ENCODE measurements at regions not wholly inside any gene's neighbourhood (a gene's known extent, or its start where the extent isn't known, plus 50 kb on each side); places are given as distances from the start of the nearest gene placed in this dataset.

- TF ChIP-seq JUND (IDR thresholded peaks at IDR 0.05) (no peak), SP1 (IDR thresholded peaks at IDR 0.05) (no peak), HNF4A (conservative IDR thresholded peaks at IDR 0.05) (no peak), TAF1 (conservative IDR thresholded peaks at IDR 0.05) (no peak), RAD21 (IDR thresholded peaks at IDR 0.05) (no peak), YY1 (IDR thresholded peaks at IDR 0.05) (no peak), RXRA (IDR thresholded peaks at IDR 0.05) (no peak), EGR1 (IDR thresholded peaks at IDR 0.05; ENCODE audit: low read depth in 2 of 2) (no peak), HNF4G (IDR thresholded peaks at IDR 0.05) (no peak), NR2F2 (IDR thresholded peaks at IDR 0.05) (no peak), GABPA (IDR thresholded peaks at IDR 0.05 in 1 of 2, conservative IDR thresholded peaks at IDR 0.05 in 1 of 2) (no peak), FOXA1 (IDR thresholded peaks at IDR 0.05) (no peak), ZBTB33 (IDR thresholded peaks at IDR 0.05) (no peak), FOXA2 (IDR thresholded peaks at IDR 0.05) (no peak)
- TF ChIP-seq, protein P1, sequence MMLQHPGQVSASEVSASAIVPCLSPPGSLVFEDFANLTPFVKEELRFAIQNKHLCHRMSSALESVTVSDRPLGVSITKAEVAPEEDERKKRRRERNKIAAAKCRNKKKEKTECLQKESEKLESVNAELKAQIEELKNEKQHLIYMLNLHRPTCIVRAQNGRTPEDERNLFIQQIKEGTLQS (IDR thresholded peaks at IDR 0.05): no peak
- TF ChIP-seq, protein P2, sequence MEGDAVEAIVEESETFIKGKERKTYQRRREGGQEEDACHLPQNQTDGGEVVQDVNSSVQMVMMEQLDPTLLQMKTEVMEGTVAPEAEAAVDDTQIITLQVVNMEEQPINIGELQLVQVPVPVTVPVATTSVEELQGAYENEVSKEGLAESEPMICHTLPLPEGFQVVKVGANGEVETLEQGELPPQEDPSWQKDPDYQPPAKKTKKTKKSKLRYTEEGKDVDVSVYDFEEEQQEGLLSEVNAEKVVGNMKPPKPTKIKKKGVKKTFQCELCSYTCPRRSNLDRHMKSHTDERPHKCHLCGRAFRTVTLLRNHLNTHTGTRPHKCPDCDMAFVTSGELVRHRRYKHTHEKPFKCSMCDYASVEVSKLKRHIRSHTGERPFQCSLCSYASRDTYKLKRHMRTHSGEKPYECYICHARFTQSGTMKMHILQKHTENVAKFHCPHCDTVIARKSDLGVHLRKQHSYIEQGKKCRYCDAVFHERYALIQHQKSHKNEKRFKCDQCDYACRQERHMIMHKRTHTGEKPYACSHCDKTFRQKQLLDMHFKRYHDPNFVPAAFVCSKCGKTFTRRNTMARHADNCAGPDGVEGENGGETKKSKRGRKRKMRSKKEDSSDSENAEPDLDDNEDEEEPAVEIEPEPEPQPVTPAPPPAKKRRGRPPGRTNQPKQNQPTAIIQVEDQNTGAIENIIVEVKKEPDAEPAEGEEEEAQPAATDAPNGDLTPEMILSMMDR (IDR thresholded peaks at IDR 0.05; ENCODE audit: low read depth, low read length, missing input control): no peak
- TF ChIP-seq, protein P3, sequence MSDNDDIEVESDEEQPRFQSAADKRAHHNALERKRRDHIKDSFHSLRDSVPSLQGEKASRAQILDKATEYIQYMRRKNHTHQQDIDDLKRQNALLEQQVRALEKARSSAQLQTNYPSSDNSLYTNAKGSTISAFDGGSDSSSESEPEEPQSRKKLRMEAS (IDR thresholded peaks at IDR 0.05): no peak
- no peak overlapping the region for H3K27ac ChIP-seq (ENCODE audit: low read depth in 1 of 2, low read length in 2 of 2)
- no peak for DNase-seq (ENCODE audit: low spot score)
- no peak overlapping the region for H3K4me3 ChIP-seq (ENCODE audit: low read depth in 1 of 3, low read length in 3 of 3)
- no peak overlapping the region for H3K9ac ChIP-seq (ENCODE audit: low read depth in 1 of 2, low read length in 2 of 2)
- H3K36me3 ChIP-seq (ENCODE audit: control insufficient read depth in 4 of 4, insufficient read depth in 3 of 4, low read depth in 1 of 4, low read length in 3 of 4): no peaks in the 10 kb centered on the region
- WGBS: 54% methylated on average over 1 of the region's 1 CpG
- H3K4me1 ChIP-seq (ENCODE audit: control insufficient read depth in 4 of 4, insufficient read depth in 4 of 4, low read length in 3 of 4): no peaks in the 10 kb centered on the region
- H3K9me3 ChIP-seq (ENCODE audit: control insufficient read depth in 4 of 4, low read length in 3 of 4): no peaks in the 10 kb centered on the region
- H3K27me3 ChIP-seq (ENCODE audit: control insufficient read depth in 4 of 4, insufficient read depth in 4 of 4, low read length in 3 of 4): no peaks in the 10 kb centered on the region
These were observed 883.5 kb upstream of the ADGRL2 start for GRCh38 chr1:80917225-80917624.

DNA sequence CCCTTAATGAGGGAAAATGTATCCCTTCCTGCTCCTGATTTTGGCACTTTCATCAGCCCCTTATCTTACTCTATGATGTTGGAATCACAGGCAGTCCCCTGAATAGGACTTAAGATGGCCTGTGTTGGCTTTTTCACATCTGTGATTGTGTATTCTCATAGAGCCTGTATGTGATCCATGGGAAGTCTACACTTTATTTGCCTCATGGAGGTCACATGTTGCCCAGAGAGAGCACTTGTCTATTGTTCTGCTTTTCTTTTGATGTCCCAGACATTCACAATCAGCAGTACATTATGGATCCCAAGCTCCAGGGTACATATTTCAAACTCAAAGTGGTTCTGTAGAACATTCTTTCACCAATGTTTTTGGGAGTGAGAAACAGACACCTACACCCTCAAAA lies 885.2 kb upstream of the ADGRL2 start:
- Histone ChIP-seq H3K4me1 (ENCODE audit: control insufficient read depth in 4 of 4, insufficient read depth in 4 of 4, low read length in 3 of 4) (no peaks in the 10 kb centered on the region), H3K36me3 (ENCODE audit: control insufficient read depth in 4 of 4, insufficient read depth in 3 of 4, low read depth in 1 of 4, low read length in 3 of 4) (no peaks in the 10 kb centered on the region), H3K27me3 (ENCODE audit: control insufficient read depth in 4 of 4, insufficient read depth in 4 of 4, low read length in 3 of 4) (no peaks in the 10 kb centered on the region), H3K4me3 (ENCODE audit: low read depth in 1 of 3, low read length in 3 of 3) (no peak overlapping the region), H3K9me3 (ENCODE audit: control insufficient read depth in 4 of 4, low read length in 3 of 4) (no peaks in the 10 kb centered on the region), H3K27ac (ENCODE audit: low read depth in 1 of 2, low read length in 2 of 2) (no peak overlapping the region), H3K9ac (ENCODE audit: low read depth in 1 of 2, low read length in 2 of 2) (no peak overlapping the region)
- no peak for DNase-seq (ENCODE audit: low spot score)
- TF ChIP-seq RXRA (IDR thresholded peaks at IDR 0.05): no peak
- no peak for TF ChIP-seq SP1 (IDR thresholded peaks at IDR 0.05)
- TF ChIP-seq FOXA1 (IDR thresholded peaks at IDR 0.05): no peak
- TF ChIP-seq JUND (IDR thresholded peaks at IDR 0.05): no peak
- no peak for TF ChIP-seq ZBTB33 (IDR thresholded peaks at IDR 0.05)
- no peak for TF ChIP-seq TAF1 (conservative IDR thresholded peaks at IDR 0.05)
- TF ChIP-seq, protein P2 (IDR thresholded peaks at IDR 0.05; ENCODE audit: low read depth, low read length, missing input control): no peak
- no peak for TF ChIP-seq GABPA (IDR thresholded peaks at IDR 0.05 in 1 of 2, conservative IDR thresholded peaks at IDR 0.05 in 1 of 2)
- TF ChIP-seq, protein P3 (IDR thresholded peaks at IDR 0.05): no peak
- TF ChIP-seq, protein P4, sequence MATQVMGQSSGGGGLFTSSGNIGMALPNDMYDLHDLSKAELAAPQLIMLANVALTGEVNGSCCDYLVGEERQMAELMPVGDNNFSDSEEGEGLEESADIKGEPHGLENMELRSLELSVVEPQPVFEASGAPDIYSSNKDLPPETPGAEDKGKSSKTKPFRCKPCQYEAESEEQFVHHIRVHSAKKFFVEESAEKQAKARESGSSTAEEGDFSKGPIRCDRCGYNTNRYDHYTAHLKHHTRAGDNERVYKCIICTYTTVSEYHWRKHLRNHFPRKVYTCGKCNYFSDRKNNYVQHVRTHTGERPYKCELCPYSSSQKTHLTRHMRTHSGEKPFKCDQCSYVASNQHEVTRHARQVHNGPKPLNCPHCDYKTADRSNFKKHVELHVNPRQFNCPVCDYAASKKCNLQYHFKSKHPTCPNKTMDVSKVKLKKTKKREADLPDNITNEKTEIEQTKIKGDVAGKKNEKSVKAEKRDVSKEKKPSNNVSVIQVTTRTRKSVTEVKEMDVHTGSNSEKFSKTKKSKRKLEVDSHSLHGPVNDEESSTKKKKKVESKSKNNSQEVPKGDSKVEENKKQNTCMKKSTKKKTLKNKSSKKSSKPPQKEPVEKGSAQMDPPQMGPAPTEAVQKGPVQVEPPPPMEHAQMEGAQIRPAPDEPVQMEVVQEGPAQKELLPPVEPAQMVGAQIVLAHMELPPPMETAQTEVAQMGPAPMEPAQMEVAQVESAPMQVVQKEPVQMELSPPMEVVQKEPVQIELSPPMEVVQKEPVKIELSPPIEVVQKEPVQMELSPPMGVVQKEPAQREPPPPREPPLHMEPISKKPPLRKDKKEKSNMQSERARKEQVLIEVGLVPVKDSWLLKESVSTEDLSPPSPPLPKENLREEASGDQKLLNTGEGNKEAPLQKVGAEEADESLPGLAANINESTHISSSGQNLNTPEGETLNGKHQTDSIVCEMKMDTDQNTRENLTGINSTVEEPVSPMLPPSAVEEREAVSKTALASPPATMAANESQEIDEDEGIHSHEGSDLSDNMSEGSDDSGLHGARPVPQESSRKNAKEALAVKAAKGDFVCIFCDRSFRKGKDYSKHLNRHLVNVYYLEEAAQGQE (IDR thresholded peaks at IDR 0.05): no peak
- TF ChIP-seq RAD21 (IDR thresholded peaks at IDR 0.05): no peak
- TF ChIP-seq NR2F2 (IDR thresholded peaks at IDR 0.05): no peak
- no peak for TF ChIP-seq YY1 (IDR thresholded peaks at IDR 0.05)
- TF ChIP-seq EGR1 (IDR thresholded peaks at IDR 0.05; ENCODE audit: low read depth in 2 of 2): no peak
- TF ChIP-seq, protein P1 (IDR thresholded peaks at IDR 0.05): no peak
- TF ChIP-seq FOXA2 (IDR thresholded peaks at IDR 0.05): no peak
- no peak for TF ChIP-seq HNF4A (conservative IDR thresholded peaks at IDR 0.05)
- no peak for TF ChIP-seq HNF4G (IDR thresholded peaks at IDR 0.05)

Data from liver (tissue), 8 donors.